RWPE2 (cell line): ENCODE measurements at regions not wholly inside any gene's neighbourhood (a gene's known extent, or its start where the extent isn't known, plus 50 kb on each side); places are given as distances from the start of the nearest gene placed in this dataset.

ENCODE experiments used
- ATAC-seq: fragments of 200-7000 bp; cut with Tn5 transposase; 3 replicates; pipeline ENCODE4 v1.9.1; 2021; ENCODE audit warnings: low read depth
- DNase-seq: peaks from one replicate; pipeline ENCODE4 v3.0.0-alpha.2; 2020; ENCODE audit warnings: low spot score
- H3K27ac ChIP-seq: fragments of 450-650 bp; 2 replicates; pipeline ENCODE4 v1.5.1; 2017; ENCODE audit warnings: mild to moderate bottlenecking; ENCODE audit not compliant: poor library complexity, severe bottlenecking
- H3K27me3 ChIP-seq: fragments of 250-450 bp; sonication (Bioruptor Pico); 2 replicates; pipeline ENCODE4 v1.5.1; 2021; ENCODE audit warnings: mild to moderate bottlenecking, moderate library complexity; ENCODE audit not compliant: insufficient read depth, poor library complexity, severe bottlenecking
- H3K36me3 ChIP-seq: fragments of 250-450 bp; sonication (Bioruptor Pico); 2 replicates; pipeline ENCODE4 v1.5.1; 2020; ENCODE audit warnings: low read depth, mild to moderate bottlenecking, moderate library complexity
- H3K4me1 ChIP-seq: fragments of 250-450 bp; sonication (Bioruptor Pico); 2 replicates; pipeline ENCODE4 v1.5.1; 2021; ENCODE audit warnings: mild to moderate bottlenecking, moderate library complexity; ENCODE audit not compliant: insufficient read depth, poor library complexity, severe bottlenecking
- H3K4me3 ChIP-seq: fragments of 250-450 bp; sonication (Bioruptor Pico); 2 replicates; pipeline ENCODE4 v1.5.1; 2021; ENCODE audit warnings: mild to moderate bottlenecking, moderate library complexity; ENCODE audit not compliant: severe bottlenecking
- H3K9me3 ChIP-seq: fragments of 250-450 bp; sonication (Bioruptor Pico); 2 replicates; pipeline ENCODE4 v1.5.1; 2021; ENCODE audit warnings: mild to moderate bottlenecking, moderate library complexity; ENCODE audit not compliant: severe bottlenecking
- CTCF ChIP-seq: fragments of 450-650 bp; IDR thresholded peaks from one replicate; pipeline ENCODE4 v1.5.1; 2017; ENCODE audit warnings: mild to moderate bottlenecking, moderate library complexity; ENCODE audit not compliant: poor library complexity, severe bottlenecking

GRCh38 chr17:13787636-13788035, 185.9 kb upstream of the HS3ST3A1 start:
- ATAC-seq (no peak), DNase-seq (no peak)
- no peak for TF ChIP-seq CTCF
- Histone ChIP-seq H3K36me3 (no peaks in the 10 kb centered on the region), H3K27ac (no peak overlapping the region), H3K27me3 (no peaks in the 10 kb centered on the region), H3K9me3 (no peaks in the 10 kb centered on the region), H3K4me3 (no peak overlapping the region), H3K4me1 (no peaks in the 10 kb centered on the region)

DNA sequence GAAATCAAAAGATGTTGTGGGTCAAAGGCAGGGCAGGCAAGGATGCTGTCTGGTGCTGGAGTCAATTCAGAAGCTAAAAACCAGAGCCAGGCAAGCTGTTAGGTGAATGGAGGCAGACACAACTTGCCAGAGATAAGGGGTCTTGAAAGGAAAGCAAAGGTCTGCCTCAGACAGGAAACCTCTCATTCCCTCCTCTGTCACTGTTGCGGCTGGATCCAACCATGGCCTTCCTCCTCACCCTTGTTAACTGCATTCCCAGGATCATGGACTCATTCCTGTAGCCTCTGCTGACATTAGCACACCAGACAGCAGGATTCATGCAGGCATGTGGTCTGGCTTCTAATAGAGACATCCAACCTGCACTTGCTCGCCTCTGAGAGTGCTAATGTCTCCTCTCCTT, 186.7 kb upstream of the HS3ST3A1 start:
- Histone ChIP-seq H3K4me3 (no peak overlapping the region), H3K36me3 (no peaks in the 10 kb centered on the region), H3K9me3 (no peaks in the 10 kb centered on the region), H3K27ac (no peak overlapping the region), H3K27me3 (no peaks in the 10 kb centered on the region), H3K4me1 (no peaks in the 10 kb centered on the region)
- no peak for ATAC-seq
- DNase-seq = no peak
- no peak for TF ChIP-seq CTCF

GRCh38 chr17:13792314-13792713, 190.6 kb upstream of the HS3ST3A1 start:
- Histone ChIP-seq H3K4me1 (no peaks in the 10 kb centered on the region), H3K9me3 (no peaks in the 10 kb centered on the region), H3K4me3 (no peak overlapping the region), H3K27ac (no peak overlapping the region), H3K36me3 (no peaks in the 10 kb centered on the region), H3K27me3 (no peaks in the 10 kb centered on the region)
- TF ChIP-seq CTCF = no peak
- ATAC-seq (no peak), DNase-seq (no peak)

DNA sequence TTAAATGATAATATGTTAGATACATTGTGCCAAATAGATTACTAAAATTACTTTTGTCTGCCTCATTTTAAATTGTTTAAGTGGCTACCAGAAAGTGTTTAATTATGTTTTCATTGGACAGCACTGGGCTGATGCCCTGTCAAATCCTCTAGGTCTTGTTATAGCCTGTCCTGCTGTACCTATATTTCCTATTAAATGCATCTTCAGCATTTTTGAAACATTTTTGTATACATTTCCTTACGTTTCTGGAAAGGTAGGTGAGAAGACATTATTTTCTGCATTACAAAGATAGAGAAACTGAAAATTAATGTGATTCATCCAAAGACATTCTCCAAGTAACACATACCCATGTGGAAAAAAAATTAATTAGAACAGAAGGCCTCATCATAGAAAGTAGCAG, 192.2 kb upstream of the HS3ST3A1 start:
- DNase-seq = no peak
- no peak for TF ChIP-seq CTCF
- Histone ChIP-seq H3K27me3 (no peaks in the 10 kb centered on the region), H3K4me3 (no peak overlapping the region), H3K9me3 (no peaks in the 10 kb centered on the region), H3K36me3 (no peaks in the 10 kb centered on the region), H3K4me1 (no peaks in the 10 kb centered on the region), H3K27ac (no peak overlapping the region)
- ATAC-seq = no peak

DNA sequence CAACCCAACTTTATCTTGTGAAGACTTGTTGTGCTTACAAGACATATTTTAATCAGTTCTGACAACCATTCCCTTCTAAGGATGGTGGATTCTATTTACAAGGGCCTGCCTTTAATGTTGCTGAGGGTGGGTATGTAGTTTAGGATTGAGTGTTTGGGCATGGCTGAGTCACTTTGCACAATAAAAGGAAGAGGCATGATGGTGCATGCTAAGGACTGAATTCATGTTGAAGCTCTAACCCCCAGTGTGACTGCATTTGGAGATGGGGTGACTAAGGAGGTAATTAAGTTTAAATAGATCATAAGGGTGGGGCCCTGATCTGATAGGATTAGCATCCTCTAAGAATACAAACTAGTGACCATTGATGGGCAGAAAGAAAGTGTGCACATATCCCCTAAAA, 196.1 kb upstream of the HS3ST3A1 start:
- no peak overlapping the region for H3K27ac ChIP-seq

More for the DNA sequence above, 196.1 kb upstream of the HS3ST3A1 start:
- Histone ChIP-seq H3K36me3 (no peaks in the 10 kb centered on the region), H3K4me3 (no peak overlapping the region), H3K27me3 (no peaks in the 10 kb centered on the region), H3K4me1 (no peaks in the 10 kb centered on the region), H3K9me3 (no peaks in the 10 kb centered on the region)
- ATAC-seq (peak; percentile 44; the same call in 1 of the 3 replicates), DNase-seq (no peak)
- TF ChIP-seq CTCF = no peak
